Germinal center (tissue), 1 donor: ENCODE measurements at regions not wholly inside any gene's neighbourhood (a gene's known extent, or its start where the extent isn't known, plus 50 kb on each side); places are given as distances from the start of the nearest gene placed in this dataset.

ENCODE experiments used
- DNase-seq: peaks from one replicate; pipeline ENCODE4 v3.0.0; 2012; ENCODE audit warnings: mixed read lengths, low spot score

DNA sequence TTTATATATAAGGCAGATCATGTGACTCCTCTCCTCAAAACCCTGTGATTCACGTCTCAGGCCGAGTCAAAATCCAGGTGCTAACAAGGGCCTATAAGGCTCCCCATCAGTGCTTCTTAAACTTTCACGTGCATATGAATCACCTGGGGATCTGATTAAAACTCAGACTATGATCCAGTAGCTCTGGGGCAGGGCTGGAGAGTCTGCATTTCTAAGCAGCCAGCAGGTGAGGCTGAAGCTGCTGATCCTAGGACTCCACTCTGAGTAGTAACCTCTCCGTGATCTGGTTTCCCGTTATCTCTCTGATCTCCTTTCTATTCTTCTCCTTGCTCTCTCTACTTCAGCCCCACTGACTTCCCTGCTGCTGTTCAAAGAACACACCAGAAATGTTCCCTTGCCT lies 252.4 kb upstream of the RPS6KA3 start:
- DNase-seq, result no peak

DNA sequence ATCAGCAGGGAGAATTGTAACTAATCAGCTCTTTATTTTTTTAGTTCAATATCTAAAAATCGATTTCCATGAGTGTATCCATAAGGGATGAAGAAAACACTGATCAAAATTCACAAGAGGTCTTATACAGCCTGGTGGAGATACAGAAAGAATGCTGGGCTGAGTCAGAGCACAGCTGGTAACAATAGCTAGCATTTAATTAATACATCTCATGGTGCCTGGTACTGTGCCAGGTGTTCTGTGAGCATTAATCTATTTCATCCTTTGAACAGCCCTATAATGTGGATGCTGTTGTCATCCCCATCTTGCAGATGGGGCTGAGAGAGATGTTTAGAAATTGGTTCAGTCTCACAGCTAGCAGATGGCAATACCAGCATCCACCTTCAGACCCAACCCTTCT lies 250.9 kb upstream of the RPS6KA3 start:
- DNase-seq, result no peak

DNA sequence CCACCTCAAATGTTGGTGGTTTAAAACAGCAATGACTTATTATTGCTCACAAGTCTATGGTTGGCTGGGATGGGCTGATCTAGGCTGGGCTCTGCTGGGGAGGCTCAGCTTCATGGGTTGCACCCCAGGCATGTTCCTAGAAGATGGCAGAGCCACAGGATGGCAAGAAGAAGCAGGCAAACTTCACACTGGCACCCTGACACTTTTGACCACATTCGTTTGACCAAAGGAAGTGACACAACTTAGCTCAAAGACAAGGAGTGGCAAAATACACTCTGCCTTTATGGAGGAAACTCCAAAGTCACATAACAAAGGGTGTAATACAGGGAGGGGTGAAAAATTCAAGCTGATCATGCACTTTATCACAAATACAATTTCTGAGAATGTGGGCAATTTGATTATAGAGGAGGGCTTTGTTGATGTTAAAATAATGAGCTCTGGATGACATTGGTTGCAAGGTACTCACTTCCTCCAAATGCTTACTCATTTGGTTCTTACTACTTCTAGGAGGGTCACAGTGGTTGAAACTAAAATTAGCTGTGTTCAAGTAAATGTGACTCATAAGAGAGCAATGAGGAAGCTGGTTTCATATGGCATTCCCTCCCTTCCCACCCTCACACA lies 249.2 kb upstream of the RPS6KA3 start:
- DNase-seq, result no peak

DNA sequence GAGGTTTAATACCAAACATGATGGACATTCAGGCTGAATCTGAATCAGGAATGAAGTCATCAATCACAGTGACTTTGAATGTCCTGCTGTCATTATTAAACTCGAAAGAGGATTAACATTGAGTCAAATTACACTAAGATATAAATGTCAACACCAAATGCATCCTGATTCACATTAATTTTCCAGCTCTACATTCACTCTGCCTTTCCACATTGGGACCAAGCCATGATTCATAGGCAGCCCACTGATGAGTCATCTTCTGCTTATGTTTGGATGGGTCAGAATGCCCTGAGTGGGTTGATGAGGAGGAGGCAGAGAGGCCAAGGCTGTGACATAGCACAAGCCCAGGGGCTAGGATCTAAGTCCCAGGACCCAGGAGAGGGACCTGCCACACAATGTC lies 247.6 kb upstream of the RPS6KA3 start:
- no peak for DNase-seq

DNA sequence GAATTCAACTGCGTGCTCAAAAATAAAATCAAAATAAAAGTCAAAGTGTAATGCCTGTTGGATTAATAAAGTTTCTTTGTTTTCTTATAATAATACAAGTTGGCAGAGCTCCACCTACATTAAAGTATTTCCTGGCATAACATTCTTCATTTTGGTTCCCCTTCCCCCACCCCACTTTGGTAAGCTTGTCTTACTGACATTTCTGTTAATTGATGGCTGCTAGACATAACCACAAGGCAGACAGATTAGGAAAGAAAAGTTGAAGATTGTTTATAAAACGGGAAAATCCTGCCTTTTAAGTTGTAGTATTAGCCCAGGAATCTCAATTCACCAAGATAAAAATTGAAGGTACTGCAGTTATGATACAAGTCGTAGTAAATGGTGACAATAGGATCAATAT lies 246.5 kb upstream of the RPS6KA3 start:
- DNase-seq, result no peak

DNA sequence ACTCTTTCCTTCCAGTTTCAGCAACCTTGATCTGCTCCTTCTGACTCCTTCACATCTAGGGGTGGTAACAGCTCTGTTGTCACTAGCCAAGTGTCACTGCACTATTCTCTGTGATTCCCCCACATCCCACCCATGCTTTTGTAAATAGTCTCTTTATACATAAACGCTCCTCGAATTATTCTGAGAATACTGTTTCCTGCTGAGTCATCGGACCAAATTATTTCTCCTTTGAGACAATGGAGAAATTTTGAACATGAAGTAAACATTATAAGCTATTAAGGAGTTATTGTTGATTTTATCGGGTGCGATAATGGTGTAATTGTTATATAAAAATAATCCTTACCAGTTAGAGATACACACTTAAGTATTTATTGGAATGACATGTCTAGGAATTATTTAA lies 245.1 kb upstream of the RPS6KA3 start:
- DNase-seq, result no peak

DNA sequence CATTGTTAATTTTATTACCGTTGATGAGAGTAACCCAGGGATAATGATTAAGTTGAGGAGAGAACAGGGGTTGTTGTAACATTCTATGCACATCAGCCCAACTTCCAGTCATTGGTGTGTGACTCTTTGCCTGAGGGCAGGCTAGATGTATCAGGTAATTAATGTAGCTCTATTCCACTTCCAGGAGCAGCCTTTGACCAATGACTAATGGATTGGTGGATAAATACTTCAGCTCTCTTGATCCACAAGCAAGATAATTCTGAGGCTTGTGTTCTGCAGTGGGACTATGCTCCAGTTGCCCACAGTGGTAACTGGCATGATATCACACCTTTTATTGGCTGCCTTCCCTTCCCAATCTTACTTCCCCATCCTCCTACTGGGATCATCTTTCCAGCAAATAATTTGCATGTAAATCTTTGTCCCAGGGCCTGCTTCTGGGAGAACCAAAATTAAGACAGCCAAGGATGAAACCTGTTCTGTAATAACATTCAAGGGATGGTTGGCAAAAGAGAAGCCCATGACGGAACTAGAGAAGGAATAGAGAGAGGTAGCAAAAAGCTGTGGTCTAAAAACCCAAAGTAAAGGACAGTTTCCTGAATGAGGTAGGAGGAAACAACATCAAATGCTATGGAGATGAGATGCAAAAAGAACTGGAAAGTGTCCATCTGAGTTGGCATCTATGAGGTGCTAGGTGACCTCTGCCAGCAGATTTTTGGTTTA lies 241.4 kb upstream of the RPS6KA3 start:
- no peak for DNase-seq

DNA sequence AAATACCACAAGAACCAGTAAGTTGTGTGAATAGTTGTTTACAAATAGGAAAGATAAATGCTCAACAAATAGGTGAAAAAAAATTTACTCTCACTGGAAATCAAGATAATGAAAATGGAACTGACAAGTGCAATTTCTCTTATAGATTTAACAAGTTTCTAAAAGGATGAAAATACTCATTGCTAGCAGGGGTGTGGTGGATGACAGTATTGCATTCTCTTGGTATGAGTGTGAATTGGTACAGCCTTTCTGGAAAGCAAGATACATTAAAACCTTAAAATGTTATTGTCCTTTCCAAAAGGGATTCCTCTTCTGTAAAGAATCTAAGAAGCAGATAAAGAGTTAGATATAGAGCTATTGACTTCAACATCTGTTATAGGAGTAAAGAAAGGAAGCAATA lies 240.0 kb upstream of the RPS6KA3 start:
- no peak for DNase-seq

DNA sequence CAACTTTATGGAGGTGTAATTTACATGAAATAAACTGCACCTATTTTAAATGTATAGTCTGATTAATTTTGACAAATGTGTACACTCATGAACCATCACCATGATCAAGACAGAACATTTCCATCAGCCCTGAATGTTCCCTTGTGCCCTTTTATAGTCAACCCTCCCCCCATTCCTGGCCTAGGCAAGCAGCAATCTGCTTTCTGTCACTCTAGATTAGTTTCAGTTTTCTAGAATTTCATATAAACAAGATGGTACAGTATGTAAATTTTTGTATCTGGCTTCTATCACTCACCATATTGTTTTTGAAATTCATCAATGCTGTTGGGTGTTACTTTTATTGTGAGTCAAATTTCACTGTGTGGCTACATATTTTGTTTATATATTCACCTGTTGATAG lies 234.2 kb upstream of the RPS6KA3 start:
- DNase-seq, result no peak

DNA sequence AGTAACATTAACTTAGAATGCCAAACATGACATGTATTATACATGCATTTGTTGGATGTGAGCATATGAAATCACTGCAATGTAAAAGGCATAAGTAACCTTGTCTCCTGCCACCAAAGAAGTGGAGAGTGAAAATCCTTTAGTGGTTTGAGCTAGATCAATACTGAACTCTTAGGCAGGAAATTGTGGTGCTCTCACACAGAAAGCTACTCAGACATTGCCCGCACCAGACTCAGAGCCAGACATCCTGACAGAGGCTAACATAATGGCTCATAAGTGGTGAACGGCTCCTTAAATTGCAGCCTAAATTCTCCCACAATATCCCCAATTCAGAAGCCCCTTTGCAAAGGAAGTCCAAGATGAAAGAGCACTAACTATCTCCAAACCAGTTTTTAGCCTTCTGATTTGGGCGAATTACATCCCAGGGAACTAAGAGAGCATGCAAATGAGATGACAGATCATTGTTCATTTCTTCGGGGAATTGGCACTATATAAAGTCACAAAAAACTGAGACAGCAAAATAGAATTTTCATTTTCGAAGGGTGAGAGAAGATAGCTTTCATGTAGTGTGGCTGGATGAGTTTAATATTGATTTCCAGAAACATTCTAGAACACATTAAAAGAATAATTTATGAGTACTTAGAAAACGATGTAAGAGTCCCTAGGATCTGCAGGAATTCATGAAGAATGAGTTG lies 233.6 kb upstream of the RPS6KA3 start:
- no peak for DNase-seq

DNA sequence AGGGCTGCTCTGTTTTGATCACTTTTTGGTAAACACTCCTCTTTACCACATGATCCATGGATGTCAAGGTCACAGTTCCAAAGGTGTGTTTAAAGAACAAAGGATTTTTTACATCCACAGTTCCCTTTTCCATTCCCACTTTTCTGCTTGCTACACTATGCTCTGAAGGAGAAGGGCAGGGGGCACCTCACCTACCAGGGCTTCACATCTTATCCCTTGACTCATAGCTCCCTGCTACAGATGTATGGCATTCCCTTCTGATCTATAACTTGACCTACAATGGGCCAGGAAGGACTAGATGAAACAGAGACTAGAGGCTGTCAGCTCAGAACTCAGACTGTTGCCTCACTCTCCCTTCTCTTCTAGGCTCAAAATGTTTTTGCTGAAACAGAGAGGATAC lies 233.1 kb upstream of the RPS6KA3 start:
- DNase-seq, result no peak

DNA sequence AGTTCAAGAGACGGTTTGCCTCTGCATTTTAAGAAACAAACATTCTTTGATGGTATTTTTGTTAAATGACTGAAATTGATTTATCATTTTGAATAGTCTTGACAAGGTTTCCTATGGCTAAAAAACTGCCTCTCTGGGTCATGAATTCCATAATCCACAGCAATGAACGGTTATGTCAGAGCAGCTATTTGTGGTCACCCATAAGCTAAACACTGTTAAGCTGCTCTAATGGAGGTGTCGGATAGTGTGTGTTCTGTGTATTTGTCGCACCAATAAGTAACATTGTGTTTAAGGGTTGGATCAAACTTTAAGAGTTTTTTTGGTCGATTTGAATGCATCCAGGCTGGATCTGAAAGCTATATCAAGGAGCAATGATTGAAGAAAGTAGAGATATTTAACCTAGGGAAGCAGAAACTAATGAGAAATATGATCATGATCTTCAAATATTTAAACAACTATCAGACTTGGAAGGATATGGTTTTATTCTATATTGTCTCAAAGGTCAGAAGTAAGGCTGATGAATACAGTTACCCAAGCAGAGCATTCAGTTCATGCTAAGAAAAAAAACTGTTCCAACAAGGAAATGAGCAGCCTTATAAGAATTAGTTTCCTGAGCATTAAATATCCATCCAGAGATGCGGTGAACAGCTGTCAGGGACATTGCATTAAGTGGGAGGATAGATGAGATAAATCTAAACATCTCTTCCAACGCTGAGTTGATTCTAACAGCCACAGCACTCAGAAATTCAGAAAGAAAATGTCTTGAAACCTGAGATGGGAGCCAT lies 232.3 kb upstream of the RPS6KA3 start:
- DNase-seq, result no peak

DNA sequence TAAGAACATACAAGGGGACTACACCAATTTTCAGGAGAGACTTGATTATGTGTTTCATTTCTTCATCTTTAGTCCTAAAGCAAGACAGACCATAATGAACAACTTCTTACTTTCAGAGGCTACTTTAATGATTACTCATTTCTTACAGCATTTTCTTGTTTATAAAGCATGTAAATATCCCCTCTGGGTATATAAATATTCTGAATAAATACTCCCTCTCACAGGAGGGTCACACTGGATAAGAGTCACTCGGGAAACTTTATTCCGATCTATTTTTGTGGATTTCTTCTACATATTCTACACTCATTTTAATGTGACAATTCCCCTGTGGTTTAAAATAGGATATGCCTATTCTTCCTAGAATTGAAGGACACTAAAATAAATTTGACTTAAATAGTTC lies 228.9 kb upstream of the RPS6KA3 start:
- no peak for DNase-seq

DNA sequence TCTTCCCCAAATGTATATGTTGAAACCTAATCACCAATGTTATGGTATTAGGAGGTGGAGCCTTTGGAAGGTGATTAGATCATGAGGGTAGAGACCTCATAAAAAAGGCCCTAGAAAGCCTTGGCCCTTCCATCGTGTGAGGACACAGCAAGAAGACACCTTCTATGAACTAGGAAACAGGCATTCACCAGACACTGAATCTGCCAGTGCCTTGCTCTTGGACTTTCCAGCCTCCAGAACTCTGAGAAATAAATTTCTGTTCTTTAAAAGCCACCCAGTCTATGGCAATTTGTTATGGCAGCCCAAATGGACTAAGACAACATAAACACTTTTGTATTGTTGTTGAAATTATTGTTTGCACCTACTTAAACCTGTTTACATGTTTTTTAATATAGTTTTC lies 221.8 kb upstream of the RPS6KA3 start:
- no peak for DNase-seq

DNA sequence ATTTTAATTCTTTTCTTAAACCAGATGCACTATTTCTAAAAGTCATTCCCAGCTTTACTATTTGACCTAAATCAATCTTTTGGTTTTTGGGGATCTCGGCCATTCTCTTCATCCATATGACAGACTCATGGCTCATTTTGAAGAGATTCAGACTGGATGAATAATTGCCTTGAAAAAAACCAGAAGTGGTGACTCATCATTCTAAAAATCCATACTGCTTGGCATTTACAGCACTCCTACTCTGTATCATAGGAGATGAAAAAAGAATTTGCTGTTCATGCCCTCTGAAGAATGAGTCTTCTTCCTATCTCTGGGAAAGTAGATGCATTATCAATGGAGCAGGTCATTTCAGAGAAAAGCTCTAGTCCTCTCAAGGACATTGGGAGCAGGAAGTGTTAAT lies 220.5 kb upstream of the RPS6KA3 start:
- no peak for DNase-seq

DNA sequence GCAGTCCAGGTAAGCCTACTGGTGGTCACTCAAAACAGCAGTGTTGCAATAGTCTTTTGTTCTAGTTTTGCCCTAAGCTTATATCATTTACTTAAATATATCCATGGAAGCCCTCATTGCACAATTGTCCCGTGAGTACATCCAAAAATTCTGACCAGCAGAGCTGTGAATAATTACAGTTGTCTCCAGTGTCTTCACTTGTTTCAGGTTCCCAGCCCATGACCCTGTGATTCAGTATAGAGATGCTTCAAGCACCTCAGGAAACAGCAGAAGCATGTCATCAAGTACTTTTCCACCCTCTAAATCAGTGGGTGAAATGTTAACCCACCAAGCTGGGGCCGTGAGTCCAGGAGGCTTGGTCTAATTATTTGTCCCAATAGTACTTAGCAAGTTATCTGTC lies 214.9 kb upstream of the RPS6KA3 start:
- DNase-seq, result no peak

DNA sequence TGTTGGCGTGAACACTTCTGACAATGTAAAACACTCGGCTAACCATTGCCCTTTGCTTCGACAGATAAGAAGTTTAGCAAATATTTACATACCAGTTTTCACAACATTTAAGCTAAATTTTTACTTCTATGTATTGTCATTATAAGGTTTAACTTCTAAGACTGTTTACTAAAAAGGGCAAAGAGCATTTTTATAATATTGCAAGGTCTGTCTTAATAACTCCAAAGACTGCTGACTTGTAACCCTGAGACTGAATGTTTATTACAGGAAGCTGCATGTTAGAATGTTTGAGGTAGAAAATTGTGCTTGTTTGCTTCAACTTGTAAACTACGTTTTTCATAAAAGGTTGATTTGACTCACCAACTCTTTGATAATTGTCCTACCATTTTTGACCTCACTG lies 213.2 kb upstream of the RPS6KA3 start:
- DNase-seq, result no peak

DNA sequence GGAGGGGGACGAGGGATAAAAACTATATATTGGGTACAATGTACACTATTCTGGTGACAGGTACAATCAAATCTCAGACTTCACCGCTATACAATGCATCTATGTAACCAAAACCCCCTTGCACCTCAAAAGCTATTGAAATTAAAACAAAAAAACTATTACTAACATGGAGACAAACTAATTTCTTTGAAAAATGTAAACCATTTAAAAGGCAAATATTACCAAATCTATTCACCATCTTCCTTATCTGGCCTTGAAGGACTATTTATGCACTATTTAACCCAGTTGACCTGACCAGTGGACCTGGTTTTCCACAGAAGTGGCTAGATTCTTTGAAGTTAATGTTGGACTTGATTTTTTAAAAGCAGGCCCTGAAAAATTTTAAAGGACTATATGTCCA lies 212.3 kb upstream of the RPS6KA3 start:
- DNase-seq, result no peak

DNA sequence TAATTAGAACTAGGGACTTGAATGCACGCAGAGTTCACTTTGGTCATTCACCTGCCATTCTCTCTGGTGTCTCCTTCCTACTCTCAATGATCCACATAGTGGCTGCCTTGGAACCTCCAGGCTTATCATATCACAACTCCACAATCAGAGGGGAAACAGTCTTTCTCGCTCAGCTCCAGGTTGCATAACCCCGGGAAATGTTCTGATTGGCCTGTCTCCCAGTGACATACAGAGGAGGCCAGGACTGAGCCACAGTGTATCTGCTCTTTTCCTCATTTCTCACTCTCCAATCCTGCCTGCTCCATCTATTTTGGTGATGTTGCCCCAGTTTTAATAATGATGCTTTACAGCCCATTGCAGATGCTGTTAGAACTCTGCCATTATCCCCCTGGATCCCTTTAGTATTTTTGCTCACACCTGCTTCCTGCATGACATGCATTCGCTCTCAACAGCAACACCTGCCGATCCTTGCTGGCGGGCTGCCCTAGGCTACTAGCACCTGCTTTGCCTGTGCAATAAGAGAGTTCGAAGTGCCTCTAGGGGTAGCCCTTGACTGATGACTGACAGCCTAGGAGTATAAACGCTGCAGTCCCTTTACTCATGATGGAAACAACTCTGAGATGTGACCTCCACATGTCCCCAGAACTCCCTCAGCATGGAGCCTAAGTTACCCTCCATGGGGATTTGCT lies 211.3 kb upstream of the RPS6KA3 start:
- no peak for DNase-seq

DNA sequence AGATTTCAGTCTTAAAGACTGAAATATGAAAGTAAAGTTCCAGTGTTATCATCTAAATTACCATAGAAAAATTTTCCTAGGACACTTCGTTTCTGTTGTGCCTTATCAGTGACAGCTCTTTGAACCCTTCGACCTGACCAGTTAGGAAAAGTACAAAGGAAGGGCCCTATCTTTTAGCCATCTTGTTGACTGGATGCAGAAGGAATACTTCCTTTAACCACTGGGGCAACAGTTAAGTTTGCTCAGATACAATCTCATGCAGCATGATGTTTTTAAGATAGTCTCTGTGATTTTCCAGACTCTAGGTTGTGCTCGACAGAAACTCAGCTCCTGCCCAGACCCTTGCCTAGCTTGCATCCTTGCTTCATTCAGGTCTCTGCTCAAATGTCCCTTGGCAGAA lies 210.5 kb upstream of the RPS6KA3 start:
- DNase-seq, result no peak

DNA sequence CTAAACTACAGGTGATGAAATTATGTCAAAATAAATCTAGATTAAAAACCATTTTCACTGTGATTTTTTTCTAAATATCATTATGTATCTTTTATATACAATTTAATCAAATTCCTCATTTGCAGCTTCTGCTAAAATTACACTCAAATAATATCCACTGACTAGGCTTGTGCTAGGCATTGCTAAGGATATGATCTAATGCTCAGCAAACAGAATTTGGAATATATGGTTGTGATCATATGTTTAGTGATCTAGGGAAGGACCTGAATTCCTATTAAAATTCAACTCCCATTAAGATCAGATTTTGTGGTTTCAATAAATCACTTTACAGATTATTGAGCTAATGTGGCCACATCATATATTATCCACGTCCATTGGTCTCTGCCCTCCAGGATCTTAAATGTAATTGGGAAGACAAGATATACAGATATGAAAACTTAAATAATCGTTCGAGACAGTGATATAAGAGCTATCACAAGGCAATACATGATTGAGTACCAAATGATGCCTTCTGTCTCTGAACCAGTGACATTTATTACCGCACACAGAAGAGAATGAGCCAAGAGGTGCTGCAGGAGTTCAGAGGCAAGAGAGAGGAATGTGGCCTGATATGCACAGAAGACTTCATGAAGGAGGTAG lies 206.0 kb upstream of the RPS6KA3 start:
- DNase-seq, result no peak

DNA sequence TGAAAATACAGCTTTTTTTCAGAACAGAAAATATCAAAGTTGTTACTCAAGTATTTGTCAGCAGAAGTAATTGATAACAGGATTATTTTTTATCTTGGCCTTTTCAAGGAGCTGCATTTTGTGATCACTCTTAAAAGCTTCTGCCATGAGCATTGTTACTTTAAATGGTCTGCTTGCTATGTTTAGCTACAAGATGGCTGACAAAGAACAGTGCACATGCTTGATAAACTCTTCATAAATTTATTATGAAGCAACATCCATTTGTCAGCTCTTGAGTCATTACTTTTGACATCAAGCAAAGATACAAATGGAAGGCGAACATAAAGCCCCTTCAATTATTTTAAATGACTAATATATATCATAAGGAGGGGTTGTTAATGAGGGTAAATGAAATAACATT lies 205.4 kb upstream of the RPS6KA3 start:
- DNase-seq, result no peak
